Endothelial cell of umbilical vein (primary cell): ENCODE measurements at regions not wholly inside any gene's neighbourhood (a gene's known extent, or its start where the extent isn't known, plus 50 kb on each side); places are given as distances from the start of the nearest gene placed in this dataset.

Source experiments
- CTCF ChIP-seq, 2 donors: IDR thresholded peaks; 1 replicate in 1 of 2; 2 replicates in 1 of 2; pipeline ENCODE4 v1.5.1; 2011; ENCODE audit warnings: low read length in 2 of 2, mild to moderate bottlenecking in 2 of 2, moderate library complexity in 2 of 2, control low read depth in 1 of 2, inconsistent platforms in 1 of 2, low read depth in 1 of 2; ENCODE audit not compliant: insufficient read depth in 1 of 2; ENCODE audit errors: extremely low read depth in 1 of 2
- FOS ChIP-seq: IDR thresholded peaks from 2 replicates; pipeline ENCODE4 v1.6.1; 2011; ENCODE audit warnings: mild to moderate bottlenecking, low read length, moderate library complexity, borderline replicate concordance; ENCODE audit not compliant: insufficient read depth
- MAX ChIP-seq: IDR thresholded peaks from 2 replicates; pipeline ENCODE4 v1.6.1; 2011; ENCODE audit not compliant: insufficient read depth, insufficient read length

- TF ChIP-seq CTCF (IDR thresholded peaks at IDR 0.05; ENCODE audit: extremely low read depth in 1 of 2, insufficient read depth in 1 of 2, low read depth in 1 of 2, low read length in 2 of 2), result no peak
- TF ChIP-seq FOS, result no peak
- TF ChIP-seq MAX, result no peak
These were observed 102.3 kb upstream of the FAT1 start for GRCh38 chr4:186826006-186826405.
